Tibial nerve (tissue), 4 donors: ENCODE measurements at regions not wholly inside any gene's neighbourhood (a gene's known extent, or its start where the extent isn't known, plus 50 kb on each side); places are given as distances from the start of the nearest gene placed in this dataset.
A peak's percentile ranks its signal among the peaks of the same experiment; 100 is the strongest.

Source experiments
- DNase-seq, 2 donors: peaks; one replicate each; pipeline ENCODE4 v3.0.0-alpha.2; 2019; ENCODE audit warnings: low spot score in 2 of 2
- H3K27ac ChIP-seq, 4 donors: fragments of 200-600 bp; sonication (generic) in 3 of 4; one replicate each; pipeline ENCODE4 v1.5.1; 2017 to 2019; ENCODE audit warnings: mild to moderate bottlenecking in 1 of 4
- H3K27me3 ChIP-seq, 2 donors: fragments of 200-600 bp; sonication (generic) in 1 of 2; one replicate each; pipeline versions ENCODE4 v1.5.1 to v1.6.0; 2017 to 2019
- H3K36me3 ChIP-seq, 3 donors: fragments of 200-600 bp; sonication (generic); one replicate each; pipeline ENCODE4 v1.5.1; 2018 to 2019
- H3K4me1 ChIP-seq, 4 donors: fragments of 200-600 bp; sonication (generic) in 3 of 4; one replicate each; pipeline ENCODE4 v1.5.1; 2017 to 2019
- H3K4me3 ChIP-seq, 4 donors: fragments of 200-600 bp; sonication (generic) in 3 of 4; one replicate each; pipeline ENCODE4 v1.5.1; 2017 to 2019; ENCODE audit warnings: mild to moderate bottlenecking in 1 of 4, moderate library complexity in 1 of 4
- H3K9me3 ChIP-seq, 4 donors: fragments of 200-600 bp; sonication (generic) in 3 of 4; one replicate each; pipeline ENCODE4 v1.5.1; 2017 to 2019
- EP300 ChIP-seq, 2 donors: sonication (generic); formaldehyde crosslinking; IDR thresholded peaks; one replicate each; pipeline ENCODE4 v1.6.1; 2017; ENCODE audit warnings: antibody characterized with exemption in 2 of 2, mild to moderate bottlenecking in 1 of 2
- POLR2A ChIP-seq, 2 donors: fragments of 450-650 bp; IDR thresholded peaks; one replicate each; pipeline ENCODE4 v1.6.1; 2017; ENCODE audit warnings: antibody characterized with exemption in 2 of 2, mild to moderate bottlenecking in 2 of 2, moderate library complexity in 2 of 2
- WGBS, 2 donors: methylation state at CpG; one replicate each; pipeline ENCODE4 v1.1.5; 2018; 5-methylcytosine and 5-hydroxymethylcytosine counted together
- TF ChIP-seq, protein P1 (sequence below), 5 experiments: fragments of 200-600 bp in 3 of 5; fragments of 450-650 bp in 2 of 5; sonication (generic) in 3 of 5; IDR thresholded peaks; one replicate each; pipeline ENCODE4 v1.5.1; 2016 to 2019; ENCODE audit warnings: antibody characterized with exemption in 5 of 5, mild to moderate bottlenecking in 3 of 5, moderate library complexity in 2 of 5

DNA sequence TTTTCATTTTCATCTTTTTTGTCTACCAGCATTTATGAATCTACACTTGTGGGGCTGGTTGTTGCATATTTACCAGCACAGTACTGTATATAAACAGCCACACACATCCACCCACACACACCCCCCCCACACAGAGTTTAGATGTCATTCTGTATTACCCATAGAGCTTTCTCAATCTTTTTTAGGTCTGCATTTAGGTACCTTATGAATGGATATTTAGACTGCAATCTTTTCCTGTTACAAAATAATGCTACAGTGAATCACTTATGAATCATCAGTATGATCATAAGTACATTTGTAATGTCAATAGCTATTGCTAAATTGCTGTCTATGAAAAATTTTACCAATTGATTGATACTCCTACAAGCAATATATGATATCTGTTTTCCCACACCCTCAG, 67.3 kb upstream of the STK38L start:
- DNase-seq = no peak
- Histone ChIP-seq H3K27ac (no peak overlapping the region), H3K4me3 (no peak overlapping the region), H3K4me1 (peaks cover 0 to 16% (median 2%) of the 10 kb centered on the region in 4 donors), H3K36me3 (no peaks in the 10 kb centered on the region), H3K9me3 (peaks cover 0 to 9% (median 0%) of the 10 kb centered on the region in 4 donors), H3K27me3 (no peaks in the 10 kb centered on the region)
- TF ChIP-seq, protein P1, sequence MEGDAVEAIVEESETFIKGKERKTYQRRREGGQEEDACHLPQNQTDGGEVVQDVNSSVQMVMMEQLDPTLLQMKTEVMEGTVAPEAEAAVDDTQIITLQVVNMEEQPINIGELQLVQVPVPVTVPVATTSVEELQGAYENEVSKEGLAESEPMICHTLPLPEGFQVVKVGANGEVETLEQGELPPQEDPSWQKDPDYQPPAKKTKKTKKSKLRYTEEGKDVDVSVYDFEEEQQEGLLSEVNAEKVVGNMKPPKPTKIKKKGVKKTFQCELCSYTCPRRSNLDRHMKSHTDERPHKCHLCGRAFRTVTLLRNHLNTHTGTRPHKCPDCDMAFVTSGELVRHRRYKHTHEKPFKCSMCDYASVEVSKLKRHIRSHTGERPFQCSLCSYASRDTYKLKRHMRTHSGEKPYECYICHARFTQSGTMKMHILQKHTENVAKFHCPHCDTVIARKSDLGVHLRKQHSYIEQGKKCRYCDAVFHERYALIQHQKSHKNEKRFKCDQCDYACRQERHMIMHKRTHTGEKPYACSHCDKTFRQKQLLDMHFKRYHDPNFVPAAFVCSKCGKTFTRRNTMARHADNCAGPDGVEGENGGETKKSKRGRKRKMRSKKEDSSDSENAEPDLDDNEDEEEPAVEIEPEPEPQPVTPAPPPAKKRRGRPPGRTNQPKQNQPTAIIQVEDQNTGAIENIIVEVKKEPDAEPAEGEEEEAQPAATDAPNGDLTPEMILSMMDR (IDR thresholded peaks at IDR 0.05) = no peak
- TF ChIP-seq EP300 (IDR thresholded peaks at IDR 0.05) (no peak), POLR2A (IDR thresholded peaks at IDR 0.05) (no peak)

DNA sequence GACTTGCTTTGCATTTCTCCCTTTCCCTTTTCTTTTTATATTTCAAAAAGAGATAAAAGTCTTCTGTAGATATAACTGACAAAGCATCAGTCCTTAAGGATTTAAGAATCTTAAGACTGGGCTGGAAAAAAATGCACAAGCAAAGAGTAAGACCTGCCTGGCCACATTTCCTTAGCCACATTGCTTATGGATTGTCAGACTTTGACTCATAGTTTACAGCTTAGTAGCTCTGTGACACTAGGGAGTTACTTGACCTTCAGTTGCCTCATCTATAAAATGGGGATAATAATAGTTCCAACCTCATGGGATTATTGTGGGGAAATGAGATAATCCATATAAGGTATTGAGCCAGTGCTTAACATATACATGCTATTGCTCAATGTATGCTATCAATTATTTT, 66.4 kb upstream of the STK38L start:
- H3K27ac ChIP-seq = no peak overlapping the region
- no peak overlapping the region for H3K4me3 ChIP-seq
- H3K9me3 ChIP-seq = peaks cover 0 to under 1% (median 0%) of the 10 kb centered on the region in 4 donors
- peaks cover 0 to 16% (median 2%) of the 10 kb centered on the region in 4 donors for H3K4me1 ChIP-seq
- H3K27me3 ChIP-seq = no peaks in the 10 kb centered on the region
- TF ChIP-seq EP300 (IDR thresholded peaks at IDR 0.05) (no peak), POLR2A (IDR thresholded peaks at IDR 0.05) (no peak)
- TF ChIP-seq, protein P1 (IDR thresholded peaks at IDR 0.05) = no peak
- DNase-seq = no peak
- H3K36me3 ChIP-seq = no peaks in the 10 kb centered on the region

DNA sequence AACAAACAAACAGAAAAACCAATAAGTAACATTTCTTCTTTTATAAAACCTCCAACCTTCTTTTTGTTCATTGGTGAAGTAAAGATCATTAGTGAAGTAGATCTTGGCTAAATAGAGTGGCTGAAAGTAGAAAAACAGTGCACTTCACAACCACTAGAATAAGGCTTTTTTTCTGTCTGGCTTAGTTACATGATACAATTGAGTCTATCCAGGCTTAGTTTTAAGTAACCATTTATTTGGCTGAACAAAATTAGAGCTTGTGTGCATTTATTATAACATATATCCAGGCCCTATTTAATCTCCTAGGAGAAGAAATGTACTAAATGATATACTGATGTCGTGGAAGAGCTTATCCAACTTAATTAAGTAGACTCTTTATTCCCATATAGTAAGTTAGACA, 65.8 kb upstream of the STK38L start:
- Histone ChIP-seq H3K36me3 (no peaks in the 10 kb centered on the region), H3K4me1 (peaks cover 0 to 16% (median 2%) of the 10 kb centered on the region in 4 donors), H3K27ac (no peak overlapping the region), H3K27me3 (no peaks in the 10 kb centered on the region), H3K4me3 (no peak overlapping the region), H3K9me3 (no peaks in the 10 kb centered on the region)
- 93 to 96% methylated on average over 1 of the region's 1 CpG for WGBS, 2 donors
- DNase-seq = no peak
- TF ChIP-seq, protein P1 (IDR thresholded peaks at IDR 0.05) = no peak
- no peak for TF ChIP-seq POLR2A (IDR thresholded peaks at IDR 0.05)
- TF ChIP-seq EP300 (IDR thresholded peaks at IDR 0.05) = no peak

DNA sequence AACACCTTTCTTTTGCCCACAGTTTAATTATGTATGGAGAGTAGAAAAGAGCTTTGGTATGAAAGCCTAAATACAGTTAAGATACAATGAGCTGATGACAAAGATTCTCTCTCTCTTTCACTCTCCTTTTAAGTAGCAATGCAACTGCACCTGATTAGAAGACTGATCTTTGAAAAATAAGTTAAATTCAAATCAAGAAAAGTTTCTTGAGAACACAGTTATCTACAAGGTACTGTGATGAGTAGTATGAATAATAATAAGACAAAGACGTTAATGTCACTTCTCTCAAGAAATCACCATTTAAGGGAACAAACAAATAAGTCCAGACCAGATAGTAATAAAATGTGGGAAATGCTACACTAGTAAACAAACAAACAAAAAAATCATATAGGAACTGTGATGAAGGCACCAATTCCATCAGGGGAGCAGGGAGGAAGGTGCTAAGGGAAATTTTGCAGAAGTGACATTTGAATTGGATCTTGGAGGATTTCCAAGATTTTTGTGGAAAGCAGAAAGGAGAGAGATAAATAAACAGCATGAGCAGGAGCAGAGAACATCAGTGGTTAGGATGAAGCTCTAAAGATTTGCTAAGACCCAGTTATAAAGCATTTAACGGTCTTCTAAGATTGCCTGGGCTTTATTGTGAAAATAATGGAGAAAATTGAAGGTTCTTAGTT, 65.2 kb upstream of the STK38L start:
- no peaks in the 10 kb centered on the region for H3K27me3 ChIP-seq
- TF ChIP-seq POLR2A (IDR thresholded peaks at IDR 0.05) = no peak
- no peak for TF ChIP-seq EP300 (IDR thresholded peaks at IDR 0.05)
- TF ChIP-seq, protein P1 (IDR thresholded peaks at IDR 0.05) = no peak
- H3K27ac ChIP-seq = peak overlapping the region in 1 of 4 donors; percentile 16
- H3K36me3 ChIP-seq = no peaks in the 10 kb centered on the region
- WGBS, 2 donors = 77 to 88% methylated on average over 2 of the region's 2 CpGs
- no peak for DNase-seq
- no peaks in the 10 kb centered on the region for H3K9me3 ChIP-seq
- H3K4me3 ChIP-seq = no peak overlapping the region
- peaks cover 0 to 16% (median 2%) of the 10 kb centered on the region in 4 donors for H3K4me1 ChIP-seq

DNA sequence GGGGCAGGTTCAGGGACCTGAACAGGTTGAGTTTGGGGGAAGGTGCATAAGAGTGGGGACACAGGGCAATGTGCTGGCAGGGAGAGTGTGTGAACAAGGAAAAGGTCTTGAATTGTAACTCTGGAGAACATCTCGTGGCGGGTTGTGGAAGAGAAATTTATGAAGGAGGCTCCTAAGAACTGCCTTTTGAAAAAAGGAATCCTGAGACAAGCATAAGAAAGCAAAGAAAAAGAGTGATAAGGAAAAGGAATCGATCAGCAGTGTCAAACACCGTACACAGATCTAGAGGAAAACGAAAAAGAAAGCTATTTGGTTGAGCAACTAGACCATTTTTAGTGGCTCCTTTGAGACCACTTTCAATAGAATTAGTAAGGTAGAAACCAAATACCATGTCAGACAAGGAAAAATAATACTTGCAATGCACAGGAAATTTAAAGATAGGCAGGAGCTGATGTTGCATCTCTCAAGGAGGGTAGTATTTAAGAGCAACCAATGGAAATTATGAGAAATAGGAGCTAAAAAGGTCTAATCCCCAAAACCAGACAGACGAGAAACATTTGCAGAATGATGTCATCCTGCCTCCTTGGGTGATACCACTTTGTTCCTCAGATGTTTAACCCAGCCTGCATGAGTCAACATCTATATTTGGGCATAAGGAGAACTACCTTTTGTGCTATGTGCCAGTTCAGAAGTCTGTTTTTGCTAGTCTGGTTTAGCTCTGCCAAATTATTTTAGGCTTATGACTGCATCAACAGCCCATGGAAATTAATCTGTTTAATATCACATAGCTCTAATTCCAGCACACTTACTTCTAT, 64.5 kb upstream of the STK38L start:
- 73 to 76% methylated on average over 6 of the region's 6 CpGs for WGBS, 2 donors
- Histone ChIP-seq H3K36me3 (no peaks in the 10 kb centered on the region), H3K4me3 (no peak overlapping the region), H3K27me3 (no peaks in the 10 kb centered on the region), H3K27ac (peak overlapping the region in 1 of 4 donors; percentile 16), H3K9me3 (no peaks in the 10 kb centered on the region), H3K4me1 (peaks cover 0 to 16% (median 2%) of the 10 kb centered on the region in 4 donors)
- DNase-seq = peak in 1 of 2 donors; percentile 18
- TF ChIP-seq, protein P1 (IDR thresholded peaks at IDR 0.05) = no peak
- TF ChIP-seq EP300 (IDR thresholded peaks at IDR 0.05) = peak in 1 of 2 donors; percentile 11
